Suppressor macrophage treated with lipopolysaccharide for 4 hours (primary cell): ENCODE measurements at regions not wholly inside any gene's neighbourhood (a gene's known extent, or its start where the extent isn't known, plus 50 kb on each side); places are given as distances from the start of the nearest gene placed in this dataset.

Source experiments
- DNase-seq: peaks from one replicate; pipeline ENCODE4 v3.0.0-alpha.2; 2020

- DNase-seq: no peak
Observed at GRCh38 chr14:89660166-89660565, 243.1 kb upstream of the FOXN3 start.

GRCh38 chr14:89658977-89659670 is 242.1 kb upstream of the FOXN3 start:
- no peak for DNase-seq

- DNase-seq: no peak
Observed at GRCh38 chr14:89657014-89657413, 240.0 kb upstream of the FOXN3 start.

GRCh38 chr14:89654998-89655397 is 238.0 kb upstream of the FOXN3 start:
- no peak for DNase-seq

- DNase-seq: no peak
Observed at GRCh38 chr14:89652352-89652751, 235.3 kb upstream of the FOXN3 start.

GRCh38 chr14:89651805-89652204 is 234.8 kb upstream of the FOXN3 start:
- DNase-seq: no peak

GRCh38 chr14:89650077-89650978 is 233.3 kb upstream of the FOXN3 start:
- DNase-seq: peak; percentile 21

GRCh38 chr14:89649451-89650075 is 232.5 kb upstream of the FOXN3 start:
- no peak for DNase-seq

DNA sequence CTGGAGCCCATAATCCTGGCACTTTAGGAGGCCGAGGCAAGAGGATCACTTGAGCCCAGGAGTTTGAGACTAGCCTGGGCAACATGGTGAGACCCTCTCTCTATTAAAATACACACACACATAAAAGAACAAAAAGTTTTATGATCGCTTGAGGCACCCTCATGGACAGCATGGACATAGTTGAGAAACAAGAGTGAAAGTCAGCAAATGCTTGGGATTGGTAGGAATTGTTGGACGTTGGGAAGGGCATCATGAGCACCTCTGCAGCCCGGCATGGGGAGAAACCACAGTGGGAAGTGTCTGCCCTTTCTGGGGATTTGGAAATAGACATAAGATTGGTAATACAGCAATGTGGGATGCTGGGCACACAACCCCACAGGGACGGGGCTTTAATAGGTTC is 231.9 kb upstream of the FOXN3 start:
- no peak for DNase-seq

DNA sequence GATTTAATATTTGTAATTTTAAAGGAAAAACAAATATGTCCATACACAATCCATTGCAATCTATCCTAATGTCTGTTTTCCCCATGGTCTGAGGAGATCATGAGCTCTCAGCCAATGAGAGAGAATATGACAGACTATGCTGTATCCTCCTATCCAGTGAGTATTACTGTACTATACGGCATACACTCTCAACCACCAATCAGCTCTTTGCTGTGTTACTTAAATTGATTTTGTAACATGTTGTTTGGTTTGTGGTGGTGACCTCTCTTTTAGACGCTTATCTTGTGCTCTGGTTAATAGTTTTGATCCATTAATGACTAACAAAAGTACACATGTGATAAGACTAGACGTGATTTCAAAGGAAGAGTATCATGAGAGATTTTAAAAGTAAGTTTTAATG is 231.5 kb upstream of the FOXN3 start:
- DNase-seq: no peak

- DNase-seq: no peak
Observed at GRCh38 chr14:89646971-89647370, 229.9 kb upstream of the FOXN3 start.

DNA sequence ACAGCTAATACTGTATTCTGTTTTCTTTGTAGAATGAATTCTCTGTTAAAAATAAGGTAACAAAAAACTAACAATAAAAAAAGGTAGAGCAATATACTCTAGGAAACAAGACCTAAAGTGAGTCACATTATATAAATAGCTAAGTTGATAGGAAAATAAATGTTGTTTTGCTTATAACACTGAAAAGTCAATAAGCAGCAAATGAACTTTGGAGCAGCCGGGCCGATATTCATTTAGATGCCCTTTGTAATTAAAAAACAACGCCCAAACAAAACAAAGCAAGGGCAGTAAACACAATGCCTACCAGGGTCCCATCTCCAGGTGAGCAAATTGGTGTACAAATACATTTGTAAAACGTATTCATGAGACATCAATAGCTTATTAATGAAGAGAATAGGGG is 227.6 kb upstream of the FOXN3 start:
- DNase-seq: no peak

- no peak for DNase-seq
Observed at GRCh38 chr14:89641495-89642175, 224.6 kb upstream of the FOXN3 start.

- no peak for DNase-seq
Observed at GRCh38 chr14:89640141-89640540, 223.1 kb upstream of the FOXN3 start.

DNA sequence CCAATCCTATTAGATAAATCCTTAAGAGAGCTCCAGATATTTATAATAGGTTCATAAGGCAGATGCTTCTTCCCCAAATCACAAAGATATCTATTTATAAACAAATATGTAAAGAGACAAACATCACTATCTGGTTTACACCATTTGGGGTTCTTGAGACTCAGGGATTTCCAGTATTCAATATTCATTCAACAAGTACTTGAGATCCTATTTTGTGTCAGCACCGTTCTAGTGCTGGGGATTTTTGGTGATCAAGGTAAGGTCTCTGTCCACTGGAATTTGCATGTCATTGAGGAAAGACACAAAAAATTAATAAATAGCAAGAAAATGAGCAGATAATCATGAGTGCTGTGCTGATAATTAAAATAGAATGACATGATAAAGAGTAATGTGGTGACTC is 222.7 kb upstream of the FOXN3 start:
- DNase-seq: no peak

GRCh38 chr14:89638891-89639290 is 221.9 kb upstream of the FOXN3 start:
- no peak for DNase-seq

DNA sequence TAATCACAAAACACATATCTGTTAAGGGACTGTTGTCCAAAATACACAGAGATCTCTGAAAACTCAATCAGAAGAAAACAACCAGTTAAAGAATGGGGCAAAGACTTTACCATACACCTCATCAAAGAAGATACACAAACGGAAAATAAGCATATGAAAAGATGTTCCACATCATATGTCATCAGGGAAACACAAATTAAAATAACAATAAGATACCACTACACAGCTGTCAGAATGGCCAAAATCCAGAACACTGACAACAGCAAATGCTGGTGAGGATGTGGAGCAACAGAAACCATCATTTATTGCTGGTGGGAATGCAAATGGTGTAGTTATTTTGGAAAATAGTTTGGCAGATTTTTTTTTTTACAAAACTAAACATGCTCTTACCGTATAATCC is 220.5 kb upstream of the FOXN3 start:
- no peak for DNase-seq

DNA sequence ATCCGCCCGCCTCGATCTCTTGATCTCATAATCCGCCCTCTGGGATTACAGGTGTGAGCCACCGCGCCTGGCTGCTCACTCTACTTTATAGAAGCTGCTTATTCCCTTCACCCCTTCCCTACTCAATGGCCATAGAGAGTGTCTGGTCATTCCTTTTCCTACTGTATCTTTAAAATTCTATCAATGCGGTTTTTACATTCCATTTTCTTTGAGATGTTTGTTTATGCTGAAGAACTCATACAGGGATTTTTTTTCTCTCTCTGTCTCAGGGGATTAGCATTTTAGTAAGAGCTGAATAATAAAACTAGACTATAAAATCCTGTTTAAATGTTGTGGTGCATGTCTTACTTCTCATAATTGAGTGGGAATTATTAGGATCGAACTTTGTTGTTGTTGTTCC is 218.6 kb upstream of the FOXN3 start:
- no peak for DNase-seq

GRCh38 chr14:89634037-89634436 is 217.0 kb upstream of the FOXN3 start:
- no peak for DNase-seq

DNA sequence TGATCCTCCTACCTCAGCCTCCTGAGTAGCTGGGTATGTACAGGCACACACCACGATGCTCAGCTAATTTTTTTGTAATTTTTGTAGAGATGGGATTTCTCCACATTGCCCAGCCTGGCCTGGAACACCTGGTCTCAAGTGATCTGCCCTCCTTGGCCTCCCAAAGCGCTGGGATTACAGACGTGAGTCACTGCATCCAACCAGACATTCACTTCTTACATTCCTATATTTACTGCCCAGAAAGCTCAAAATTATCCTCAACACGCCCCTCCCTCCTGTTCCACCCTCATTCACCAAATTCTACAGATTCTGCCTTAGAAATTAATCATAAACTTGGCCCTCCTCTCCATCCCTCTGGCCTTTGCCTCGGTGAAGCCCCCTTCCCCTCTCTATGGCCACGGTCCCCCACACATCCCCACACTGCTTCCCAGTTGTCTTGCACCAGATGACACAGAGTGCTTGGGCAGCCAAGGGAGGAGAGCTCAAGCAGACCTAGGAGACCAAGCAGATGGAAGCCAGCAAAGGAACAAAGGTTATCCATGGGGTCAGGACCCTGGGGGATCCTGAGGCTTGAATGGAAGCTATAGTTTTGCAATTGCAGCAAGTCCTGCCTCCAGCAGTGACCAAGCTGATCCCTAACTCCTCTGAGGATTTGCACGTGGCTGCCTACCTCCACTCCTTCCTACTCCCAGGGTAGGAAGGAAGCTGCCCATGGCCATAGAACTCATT is 213.2 kb upstream of the FOXN3 start:
- no peak for DNase-seq

- DNase-seq: no peak
Observed at GRCh38 chr14:89629383-89629782, 212.3 kb upstream of the FOXN3 start.

DNA sequence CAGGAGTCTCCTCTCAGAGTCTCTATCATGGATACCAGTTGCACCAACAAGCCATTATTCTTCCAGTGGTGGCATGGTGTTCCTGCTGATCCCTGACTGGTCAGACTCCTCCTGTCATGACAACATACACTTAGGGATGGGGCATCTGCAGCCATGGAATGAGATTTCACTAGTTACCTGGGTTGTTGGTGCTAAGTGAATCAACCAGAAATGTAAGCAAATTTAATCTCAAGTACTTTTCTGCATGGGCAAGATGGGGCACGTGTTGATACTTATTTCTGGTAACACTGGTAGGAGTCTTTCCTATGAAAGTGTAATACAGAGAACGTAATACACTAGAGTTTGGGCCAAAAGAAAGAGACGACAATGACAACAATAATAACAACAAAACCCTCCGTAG is 211.5 kb upstream of the FOXN3 start:
- DNase-seq: no peak
